GM13976 (cell line): ENCODE measurements at regions not wholly inside any gene's neighbourhood (a gene's known extent, or its start where the extent isn't known, plus 50 kb on each side); places are given as distances from the start of the nearest gene placed in this dataset.

ENCODE experiments used
- DNase-seq: peaks from one replicate; pipeline ENCODE4 v3.0.0; 2012; ENCODE audit warnings: low spot score
- CTCF ChIP-seq: IDR thresholded peaks from 2 replicates; pipeline ENCODE4 v1.5.1; 2012; ENCODE audit warnings: borderline replicate concordance, mild to moderate bottlenecking; ENCODE audit not compliant: insufficient read depth; ENCODE audit errors: extremely low read depth, missing control alignments, control extremely low read depth
- in situ Hi-C: fragments of 300-500 bp; cut with MboI; formaldehyde crosslinking; loops from one replicate; pipeline ENCODE4 v1.12.0; 2022; ENCODE audit warnings: low sequenced_read_pairs, mixed read lengths, inconsistent platforms; ENCODE audit not compliant: unreplicated experiment

DNA sequence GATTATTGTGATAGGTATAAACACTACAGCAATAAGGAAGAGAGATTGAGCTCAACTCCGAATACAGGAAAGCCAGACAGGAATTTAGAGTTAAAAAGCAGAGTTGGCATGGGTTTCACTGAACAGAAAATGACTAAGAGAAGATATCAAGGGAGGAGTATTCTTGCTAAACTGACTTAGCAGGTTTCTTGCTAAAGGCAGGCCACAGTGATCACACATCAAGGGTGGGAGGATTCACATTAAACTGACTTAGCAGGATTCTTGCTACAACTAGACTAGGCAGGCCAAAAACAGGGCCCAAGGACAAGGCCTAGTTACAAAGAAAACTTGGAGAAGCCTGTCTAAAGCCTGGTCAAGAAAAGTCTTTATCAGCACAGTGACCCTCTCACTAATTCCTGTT is 195.1 kb downstream of the MAGEB5 start:
- in situ Hi-C loops = no loop called here
- TF ChIP-seq CTCF = no peak
- no peak for DNase-seq

DNA sequence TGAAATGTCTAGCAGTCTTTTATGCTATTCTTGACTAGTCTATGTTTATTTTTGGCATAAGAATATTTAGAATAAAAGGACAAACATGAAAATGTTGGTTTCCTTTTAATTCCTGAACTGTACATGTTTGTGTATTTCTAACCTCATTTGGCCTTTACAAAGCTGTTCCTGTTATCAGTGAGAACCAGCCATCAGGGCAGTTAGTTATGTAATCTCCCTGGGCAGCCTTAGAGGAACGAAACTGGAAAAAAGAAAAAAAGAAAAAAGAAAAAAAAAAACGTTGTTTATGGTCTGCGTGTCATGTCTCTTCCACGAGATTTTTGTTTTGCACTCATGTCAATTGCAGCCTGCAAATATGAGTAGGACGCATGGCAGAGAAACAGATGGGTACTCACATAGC is 193.7 kb downstream of the MAGEB5 start:
- no peak for DNase-seq
- TF ChIP-seq CTCF = no peak
- in situ Hi-C loops = no loop called here

GRCh38 chrX:26387906-26388305 is 171.9 kb downstream of the MAGEB5 start:
- no peak for DNase-seq
- no peak for TF ChIP-seq CTCF
- in situ Hi-C loops = no loop called here

GRCh38 chrX:26376037-26376708 is 160.2 kb downstream of the MAGEB5 start:
- no peak for TF ChIP-seq CTCF
- no peak for DNase-seq
- in situ Hi-C loops = no loop called here

DNA sequence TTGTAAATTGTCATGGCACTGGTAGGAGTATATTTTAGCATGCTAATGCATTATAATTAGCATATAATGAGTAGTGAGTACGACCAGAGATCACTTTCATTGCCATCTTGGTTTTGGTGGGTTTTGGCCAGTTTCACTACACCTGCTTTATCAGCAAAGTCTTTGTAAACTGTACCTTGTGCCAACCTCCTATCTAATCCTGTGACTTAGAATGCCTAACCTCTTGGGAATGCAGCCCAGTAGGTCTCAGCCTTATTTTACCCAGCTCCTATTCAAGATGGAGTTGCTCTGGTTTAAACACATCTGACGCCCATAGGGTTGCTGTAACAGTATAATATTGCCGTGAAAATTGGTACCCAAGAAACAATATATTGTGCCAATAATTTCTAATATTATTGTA is 159.4 kb downstream of the MAGEB5 start:
- in situ Hi-C loops = no loop called here
- no peak for DNase-seq
- no peak for TF ChIP-seq CTCF

GRCh38 chrX:26373829-26374228 is 157.9 kb downstream of the MAGEB5 start:
- in situ Hi-C loops = loop anchor here (25.0 kb wide), 1 partner anchor 88 kb away; no protein-coding TSS in a partner anchor
- DNase-seq = no peak
- no peak for TF ChIP-seq CTCF
